T-helper 2 cell (primary cell): ENCODE measurements at regions not wholly inside any gene's neighbourhood (a gene's known extent, or its start where the extent isn't known, plus 50 kb on each side); places are given as distances from the start of the nearest gene placed in this dataset.

Experiments used
- DNase-seq, 5 experiments: peaks; one replicate each; pipeline versions ENCODE4 v3.0.0 to v3.0.0-alpha.2; 2012 to 2022

GRCh38 chrX:43589735-43590134 lies 66.4 kb upstream of the MAOA start:
- DNase-seq = no peak

- DNase-seq = peak in 1 of 5 experiments; percentile 46
Measured at GRCh38 chrX:43590150-43590549, 65.9 kb upstream of the MAOA start.

GRCh38 chrX:43592597-43592996 lies 63.5 kb upstream of the MAOA start:
- DNase-seq = no peak

- no peak for DNase-seq
Measured at GRCh38 chrX:43595931-43596330, 60.2 kb upstream of the MAOA start.

- DNase-seq = no peak
Measured at GRCh38 chrX:43604753-43605152, 51.3 kb upstream of the MAOA start.

GRCh38 chrX:43605351-43605750 lies 50.7 kb upstream of the MAOA start:
- DNase-seq = no peak
